Memory B cell (primary cell): ENCODE measurements at regions not wholly inside any gene's neighbourhood (a gene's known extent, or its start where the extent isn't known, plus 50 kb on each side); places are given as distances from the start of the nearest gene placed in this dataset.

Experiments
- ATAC-seq: fragments of 150-1000 bp; cut with Tn5 transposase; 2 replicates; pipeline ENCODE4 v1.10.0; 2021; ENCODE audit warnings: low read depth, mild to moderate bottlenecking, moderate library complexity
- DNase-seq, 2 donors: peaks; one replicate each; pipeline ENCODE4 v3.0.0; 2022; ENCODE audit warnings: low spot score in 2 of 2
- H3K27ac Mint-ChIP-seq: one replicate; pipeline ENCODE4 v1.8.0; 2022; ENCODE audit warnings: mild to moderate bottlenecking, moderate library complexity, mixed read lengths
- H3K27me3 Mint-ChIP-seq: one replicate; pipeline ENCODE4 v1.8.0; 2022; ENCODE audit warnings: mixed read lengths
- H3K36me3 Mint-ChIP-seq: one replicate; pipeline ENCODE4 v1.8.0; 2022; ENCODE audit warnings: mild to moderate bottlenecking, mixed read lengths
- H3K4me1 Mint-ChIP-seq: one replicate; pipeline ENCODE4 v1.8.0; 2022; ENCODE audit warnings: mixed read lengths
- H3K4me3 Mint-ChIP-seq: one replicate; pipeline ENCODE4 v1.8.0; 2022; ENCODE audit warnings: mild to moderate bottlenecking, moderate library complexity, mixed read lengths
- H3K9me3 Mint-ChIP-seq: one replicate; pipeline ENCODE4 v1.8.0; 2022; ENCODE audit warnings: mixed read lengths

- Mint-ChIP-seq H3K4me1 (peaks cover 10% of the 10 kb centered on the region), H3K27ac (no peak overlapping the region), H3K36me3 (peaks cover 5% of the 10 kb centered on the region), H3K4me3 (no peak overlapping the region), H3K9me3 (peaks cover 3% of the 10 kb centered on the region), H3K27me3 (no peaks in the 10 kb centered on the region)
- DNase-seq (no peak), ATAC-seq (no peak)
These were observed 138.9 kb downstream of the HAUS1 start for GRCh38 chr18:46243095-46243494.

- H3K27ac Mint-ChIP-seq = peak overlapping the region; percentile 69
- peaks cover 15% of the 10 kb centered on the region for H3K4me1 Mint-ChIP-seq
- ATAC-seq (no peak), DNase-seq (no peak)
- H3K27me3 Mint-ChIP-seq = no peaks in the 10 kb centered on the region
- peaks cover 4% of the 10 kb centered on the region for H3K9me3 Mint-ChIP-seq
- H3K36me3 Mint-ChIP-seq = peaks cover 6% of the 10 kb centered on the region
- H3K4me3 Mint-ChIP-seq = no peak overlapping the region
These were observed 139.5 kb downstream of the HAUS1 start for GRCh38 chr18:46243673-46244072.

- Mint-ChIP-seq H3K27me3 (no peaks in the 10 kb centered on the region), H3K4me3 (no peak overlapping the region), H3K27ac (no peak overlapping the region), H3K36me3 (peaks cover 8% of the 10 kb centered on the region), H3K4me1 (peaks cover 31% of the 10 kb centered on the region), H3K9me3 (peaks cover 4% of the 10 kb centered on the region)
- ATAC-seq (no peak), DNase-seq (no peak)
These were observed 141.9 kb downstream of the HAUS1 start for GRCh38 chr18:46246101-46246500.

- Mint-ChIP-seq H3K9me3 (peaks cover 4% of the 10 kb centered on the region), H3K4me1 (peaks cover 31% of the 10 kb centered on the region), H3K4me3 (no peak overlapping the region), H3K27ac (peak overlapping the region; percentile 99), H3K36me3 (peaks cover 8% of the 10 kb centered on the region), H3K27me3 (no peaks in the 10 kb centered on the region)
- ATAC-seq = no peak
- DNase-seq = no peak
These were observed 143.8 kb downstream of the HAUS1 start for GRCh38 chr18:46247942-46248341.

GRCh38 chr18:46250084-46250811 lies 146.1 kb downstream of the HAUS1 start:
- ATAC-seq (peak; percentile 95), DNase-seq (peak; percentile 21 to 72)
- peak overlapping the region; percentile 99 for H3K27ac Mint-ChIP-seq
- H3K4me1 Mint-ChIP-seq = peaks cover 31% of the 10 kb centered on the region
- H3K27me3 Mint-ChIP-seq = no peaks in the 10 kb centered on the region
- peak overlapping the region; percentile 89 for H3K4me3 Mint-ChIP-seq
- peaks cover 17% of the 10 kb centered on the region for H3K36me3 Mint-ChIP-seq
- H3K9me3 Mint-ChIP-seq = peaks cover 4% of the 10 kb centered on the region

DNA sequence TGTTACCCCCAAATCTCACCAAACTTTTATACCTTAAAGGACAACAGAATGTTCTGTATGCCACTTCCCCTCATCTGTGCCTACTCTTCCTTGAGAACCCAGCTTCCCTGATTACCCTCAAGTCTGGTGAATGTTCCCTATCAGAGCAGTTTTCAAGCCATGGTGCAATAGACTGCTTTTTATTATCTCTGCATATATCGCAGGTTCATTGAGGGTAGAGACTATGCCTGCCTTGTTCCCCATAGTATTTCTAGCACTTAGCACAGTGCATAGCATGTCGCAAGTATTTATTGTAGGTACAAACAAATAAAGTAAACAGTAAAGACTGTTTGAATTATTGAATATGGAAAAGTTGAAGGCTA lies 146.6 kb downstream of the HAUS1 start:
- peak in 1 of 2 donors; percentile 14 for DNase-seq
- peak; percentile 29 for ATAC-seq
- Mint-ChIP-seq H3K4me1 (peaks cover 31% of the 10 kb centered on the region), H3K4me3 (peak overlapping the region; percentile 89), H3K27me3 (no peaks in the 10 kb centered on the region), H3K36me3 (peaks cover 19% of the 10 kb centered on the region), H3K27ac (peak overlapping the region; percentile 99), H3K9me3 (peaks cover 4% of the 10 kb centered on the region)

GRCh38 chr18:46252759-46253158 lies 148.6 kb downstream of the HAUS1 start:
- Mint-ChIP-seq H3K4me1 (peaks cover 31% of the 10 kb centered on the region), H3K27ac (peak overlapping the region; percentile 76), H3K4me3 (no peak overlapping the region), H3K9me3 (peaks cover 4% of the 10 kb centered on the region), H3K27me3 (no peaks in the 10 kb centered on the region), H3K36me3 (peaks cover 28% of the 10 kb centered on the region)
- no peak for ATAC-seq
- no peak for DNase-seq

DNA sequence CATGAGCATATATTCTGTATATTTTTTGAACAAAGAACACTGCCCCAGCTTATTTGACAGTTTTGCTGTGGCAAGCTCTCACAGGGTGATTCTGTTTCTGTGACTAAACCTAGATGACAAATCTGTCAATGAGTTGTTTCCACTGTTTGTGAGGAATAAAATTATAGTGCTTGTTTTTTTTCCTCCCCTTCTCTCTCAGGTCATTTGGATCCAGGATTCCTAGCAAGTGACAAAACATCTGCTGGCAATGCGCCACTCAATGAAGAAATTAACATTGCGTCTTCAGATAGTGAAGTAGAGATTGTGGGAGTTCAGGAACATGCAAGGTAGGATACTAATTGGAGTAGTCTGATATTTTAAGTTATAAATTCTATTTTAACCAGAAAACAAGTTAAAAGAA lies 149.3 kb downstream of the HAUS1 start:
- Mint-ChIP-seq H3K27me3 (no peaks in the 10 kb centered on the region), H3K4me3 (no peak overlapping the region), H3K36me3 (peaks cover 26% of the 10 kb centered on the region)

GRCh38 chr18:46256078-46256477 lies 151.9 kb downstream of the HAUS1 start:
- no peak overlapping the region for H3K4me3 Mint-ChIP-seq
- peak overlapping the region; percentile 60 for H3K27ac Mint-ChIP-seq
- ATAC-seq (no peak), DNase-seq (no peak)
- peaks cover 10% of the 10 kb centered on the region for H3K4me1 Mint-ChIP-seq
- H3K36me3 Mint-ChIP-seq = peaks cover 31% of the 10 kb centered on the region
- H3K9me3 Mint-ChIP-seq = no peaks in the 10 kb centered on the region
- no peaks in the 10 kb centered on the region for H3K27me3 Mint-ChIP-seq

More for the DNA sequence above, 149.3 kb downstream of the HAUS1 start:
- no peak for DNase-seq
- ATAC-seq = no peak
- H3K9me3 Mint-ChIP-seq = no peaks in the 10 kb centered on the region
- H3K4me1 Mint-ChIP-seq = peaks cover 24% of the 10 kb centered on the region
- H3K27ac Mint-ChIP-seq = peak overlapping the region; percentile 76

GRCh38 chr18:46257366-46257765 lies 153.2 kb downstream of the HAUS1 start:
- H3K4me1 Mint-ChIP-seq = peaks cover 10% of the 10 kb centered on the region
- no peaks in the 10 kb centered on the region for H3K27me3 Mint-ChIP-seq
- H3K36me3 Mint-ChIP-seq = peaks cover 31% of the 10 kb centered on the region
- DNase-seq = no peak
- H3K4me3 Mint-ChIP-seq = no peak overlapping the region
- ATAC-seq = no peak
- no peak overlapping the region for H3K27ac Mint-ChIP-seq
- H3K9me3 Mint-ChIP-seq = no peaks in the 10 kb centered on the region

GRCh38 chr18:46260016-46260878 lies 156.1 kb downstream of the HAUS1 start:
- Mint-ChIP-seq H3K36me3 (peaks cover 32% of the 10 kb centered on the region), H3K4me3 (no peak overlapping the region), H3K27me3 (no peaks in the 10 kb centered on the region), H3K27ac (peak overlapping the region; percentile 17), H3K9me3 (no peaks in the 10 kb centered on the region), H3K4me1 (peaks cover 21% of the 10 kb centered on the region)
- ATAC-seq = no peak
- DNase-seq = no peak

GRCh38 chr18:46260879-46261143 lies 156.6 kb downstream of the HAUS1 start:
- Mint-ChIP-seq H3K4me3 (no peak overlapping the region), H3K9me3 (no peaks in the 10 kb centered on the region), H3K27me3 (no peaks in the 10 kb centered on the region), H3K36me3 (peaks cover 33% of the 10 kb centered on the region), H3K4me1 (peaks cover 23% of the 10 kb centered on the region), H3K27ac (peak overlapping the region; percentile 17)
- DNase-seq (no peak), ATAC-seq (no peak)

DNA sequence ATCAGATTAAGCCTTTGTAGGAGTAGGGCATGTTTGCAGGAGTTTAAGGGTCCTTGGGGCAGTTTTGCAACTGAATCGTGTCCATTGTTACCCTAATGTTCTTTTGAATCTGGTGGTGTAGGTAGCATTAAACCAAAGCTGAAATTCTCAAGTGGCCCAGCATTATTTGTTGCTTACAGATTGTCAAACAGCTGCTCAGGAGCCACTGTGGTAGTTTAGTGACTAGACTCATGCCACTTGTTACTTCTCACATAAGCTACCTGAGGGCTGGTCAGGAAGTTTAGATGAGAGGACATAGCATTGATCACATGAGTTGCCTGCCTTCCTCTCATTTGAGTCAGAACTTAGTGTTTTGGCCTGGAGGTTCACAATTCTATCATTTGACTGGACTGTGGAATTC lies 157.6 kb downstream of the HAUS1 start:
- peak overlapping the region; percentile 50 for H3K27ac Mint-ChIP-seq
- H3K4me1 Mint-ChIP-seq = peaks cover 23% of the 10 kb centered on the region
- H3K4me3 Mint-ChIP-seq = no peak overlapping the region
- H3K27me3 Mint-ChIP-seq = no peaks in the 10 kb centered on the region
- DNase-seq (no peak), ATAC-seq (no peak)
- H3K9me3 Mint-ChIP-seq = no peaks in the 10 kb centered on the region
- H3K36me3 Mint-ChIP-seq = peaks cover 28% of the 10 kb centered on the region

DNA sequence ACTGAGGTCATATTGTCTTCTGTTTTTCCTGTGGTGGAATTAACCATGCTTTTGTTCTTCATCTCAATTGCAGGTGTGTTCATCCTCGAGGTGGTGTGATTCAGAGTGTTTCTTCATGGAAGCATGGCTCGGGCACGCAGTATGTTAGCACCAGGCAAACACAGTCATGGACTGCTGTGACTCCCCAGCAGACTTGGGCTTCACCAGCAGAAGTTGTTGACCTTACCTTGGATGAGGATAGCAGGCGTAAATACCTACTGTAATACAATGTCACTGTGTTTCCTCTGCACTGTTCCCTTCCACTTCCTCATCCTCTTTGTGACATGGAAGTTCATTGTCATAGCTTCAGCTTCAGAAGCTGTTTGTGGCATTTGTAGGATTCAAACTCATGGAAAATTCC lies 158.7 kb downstream of the HAUS1 start:
- H3K4me1 Mint-ChIP-seq = peaks cover 23% of the 10 kb centered on the region
- no peaks in the 10 kb centered on the region for H3K27me3 Mint-ChIP-seq
- no peak for DNase-seq
- H3K9me3 Mint-ChIP-seq = no peaks in the 10 kb centered on the region
- H3K4me3 Mint-ChIP-seq = no peak overlapping the region
- peak overlapping the region; percentile 50 for H3K27ac Mint-ChIP-seq
- H3K36me3 Mint-ChIP-seq = peaks cover 25% of the 10 kb centered on the region
- ATAC-seq = no peak
